ENCODE measurements at regions not wholly inside any gene's neighbourhood (a gene's known extent, or its start where the extent isn't known, plus 50 kb on each side); places are given as distances from the start of the nearest gene placed in this dataset.

- ChIA-PET CTCF (no interaction called here), POLR2A (no interaction called here)
- Histone ChIP-seq H3K9me3 (ENCODE audit: control insufficient read depth, insufficient read depth, low read depth, low read length) (no peaks in the 10 kb centered on the region), H3K4me1 (ENCODE audit: control insufficient read depth, insufficient read depth, low read length) (no peaks in the 10 kb centered on the region), H3K4me3 (ENCODE audit: low read depth in 2 of 2, low read length in 2 of 2) (no peak overlapping the region), H3K27me3 (ENCODE audit: control insufficient read depth, insufficient read depth, low read length) (no peaks in the 10 kb centered on the region), H3K27ac (ENCODE audit: low read length) (no peak overlapping the region), H3K36me3 (ENCODE audit: control insufficient read depth, insufficient read depth, low read length) (no peaks in the 10 kb centered on the region)
- TF ChIP-seq, protein P1, sequence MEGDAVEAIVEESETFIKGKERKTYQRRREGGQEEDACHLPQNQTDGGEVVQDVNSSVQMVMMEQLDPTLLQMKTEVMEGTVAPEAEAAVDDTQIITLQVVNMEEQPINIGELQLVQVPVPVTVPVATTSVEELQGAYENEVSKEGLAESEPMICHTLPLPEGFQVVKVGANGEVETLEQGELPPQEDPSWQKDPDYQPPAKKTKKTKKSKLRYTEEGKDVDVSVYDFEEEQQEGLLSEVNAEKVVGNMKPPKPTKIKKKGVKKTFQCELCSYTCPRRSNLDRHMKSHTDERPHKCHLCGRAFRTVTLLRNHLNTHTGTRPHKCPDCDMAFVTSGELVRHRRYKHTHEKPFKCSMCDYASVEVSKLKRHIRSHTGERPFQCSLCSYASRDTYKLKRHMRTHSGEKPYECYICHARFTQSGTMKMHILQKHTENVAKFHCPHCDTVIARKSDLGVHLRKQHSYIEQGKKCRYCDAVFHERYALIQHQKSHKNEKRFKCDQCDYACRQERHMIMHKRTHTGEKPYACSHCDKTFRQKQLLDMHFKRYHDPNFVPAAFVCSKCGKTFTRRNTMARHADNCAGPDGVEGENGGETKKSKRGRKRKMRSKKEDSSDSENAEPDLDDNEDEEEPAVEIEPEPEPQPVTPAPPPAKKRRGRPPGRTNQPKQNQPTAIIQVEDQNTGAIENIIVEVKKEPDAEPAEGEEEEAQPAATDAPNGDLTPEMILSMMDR (IDR thresholded peaks at IDR 0.05) = no peak
- no peak for TF ChIP-seq POLR2AphosphoS5 (IDR thresholded peaks at IDR 0.05; ENCODE audit: low read depth, low read length)
- TF ChIP-seq SIN3A (IDR thresholded peaks at IDR 0.05; ENCODE audit: borderline replicate concordance, insufficient read depth, low read depth, low read length) = no peak
- no peak for TF ChIP-seq REST (IDR thresholded peaks at IDR 0.05; ENCODE audit: insufficient read depth in 1 of 2, low read depth in 2 of 2, low read length in 1 of 2)
- no peak for TF ChIP-seq TCF7L2 (IDR thresholded peaks at IDR 0.05; ENCODE audit: low read depth, low read length)
- ATAC-seq (no peak), DNase-seq (ENCODE audit: low read depth, low spot score) (no peak)
- intact Hi-C loops (cut with micrococcal nuclease; ENCODE audit: unreplicated experiment) = no loop called here
- in situ Hi-C loops (cut with HindIII; ENCODE audit: low pct_unique_long_range_greater_than_20kb, low sequenced_read_pairs) = no loop called here
- no TSS peak for BruUV-seq (replicated peaks)
Measured at GRCh38 chr2:23036629-23037028, 348.4 kb upstream of the KLHL29 start.

- H3K4me3 ChIP-seq (ENCODE audit: low read depth in 2 of 2, low read length in 2 of 2) = no peak overlapping the region
- CTCF ChIA-PET = no interaction called here
- no peak for DNase-seq (ENCODE audit: low read depth, low spot score)
- TF ChIP-seq REST (IDR thresholded peaks at IDR 0.05; ENCODE audit: insufficient read depth in 1 of 2, low read depth in 2 of 2, low read length in 1 of 2) (no peak), TCF7L2 (IDR thresholded peaks at IDR 0.05; ENCODE audit: low read depth, low read length) (no peak), SIN3A (IDR thresholded peaks at IDR 0.05; ENCODE audit: borderline replicate concordance, insufficient read depth, low read depth, low read length) (no peak), POLR2AphosphoS5 (IDR thresholded peaks at IDR 0.05; ENCODE audit: low read depth, low read length) (no peak)
- TF ChIP-seq, protein P1 (IDR thresholded peaks at IDR 0.05) = no peak
- ATAC-seq = no peak
- POLR2A ChIA-PET = no interaction called here
- no peaks in the 10 kb centered on the region for H3K27me3 ChIP-seq (ENCODE audit: control insufficient read depth, insufficient read depth, low read length)
- in situ Hi-C loops (cut with HindIII; ENCODE audit: low pct_unique_long_range_greater_than_20kb, low sequenced_read_pairs) (no loop called here), intact Hi-C loops (cut with micrococcal nuclease; ENCODE audit: unreplicated experiment) (no loop called here)
- no peaks in the 10 kb centered on the region for H3K9me3 ChIP-seq (ENCODE audit: control insufficient read depth, insufficient read depth, low read depth, low read length)
- no peaks in the 10 kb centered on the region for H3K36me3 ChIP-seq (ENCODE audit: control insufficient read depth, insufficient read depth, low read length)
- no TSS peak for BruUV-seq (replicated peaks)
- no peaks in the 10 kb centered on the region for H3K4me1 ChIP-seq (ENCODE audit: control insufficient read depth, insufficient read depth, low read length)
- H3K27ac ChIP-seq (ENCODE audit: low read length) = no peak overlapping the region
Measured at GRCh38 chr2:23037596-23037995, 347.4 kb upstream of the KLHL29 start.

Data from Panc1 (cell line).